Colon (tissue), 2 donors: ENCODE measurements at regions not wholly inside any gene's neighbourhood (a gene's known extent, or its start where the extent isn't known, plus 50 kb on each side); places are given as distances from the start of the nearest gene placed in this dataset.
"Not testable (repeated sequence)": the region's sequence is repeated elsewhere in the genome, so short reads cannot be mapped to it uniquely, and the experiment has no call there.

Source experiments
- FAIRE-seq: peaks from 2 replicates; lab custom pipeline; 2012; peaks lifted over from hg19 to GRCh38; lab: Jason Lieb, UNC
- donor health status: control.
- donor health status: control.

GRCh38 chr11:80773919-80774318, 1333.1 kb upstream of the TENM4 start:
- no peak for FAIRE-seq

GRCh38 chr11:80771017-80771416, 1330.2 kb upstream of the TENM4 start:
- FAIRE-seq = no peak

- no peak for FAIRE-seq
Observed at GRCh38 chr11:80758787-80759186, 1318.0 kb upstream of the TENM4 start.

DNA sequence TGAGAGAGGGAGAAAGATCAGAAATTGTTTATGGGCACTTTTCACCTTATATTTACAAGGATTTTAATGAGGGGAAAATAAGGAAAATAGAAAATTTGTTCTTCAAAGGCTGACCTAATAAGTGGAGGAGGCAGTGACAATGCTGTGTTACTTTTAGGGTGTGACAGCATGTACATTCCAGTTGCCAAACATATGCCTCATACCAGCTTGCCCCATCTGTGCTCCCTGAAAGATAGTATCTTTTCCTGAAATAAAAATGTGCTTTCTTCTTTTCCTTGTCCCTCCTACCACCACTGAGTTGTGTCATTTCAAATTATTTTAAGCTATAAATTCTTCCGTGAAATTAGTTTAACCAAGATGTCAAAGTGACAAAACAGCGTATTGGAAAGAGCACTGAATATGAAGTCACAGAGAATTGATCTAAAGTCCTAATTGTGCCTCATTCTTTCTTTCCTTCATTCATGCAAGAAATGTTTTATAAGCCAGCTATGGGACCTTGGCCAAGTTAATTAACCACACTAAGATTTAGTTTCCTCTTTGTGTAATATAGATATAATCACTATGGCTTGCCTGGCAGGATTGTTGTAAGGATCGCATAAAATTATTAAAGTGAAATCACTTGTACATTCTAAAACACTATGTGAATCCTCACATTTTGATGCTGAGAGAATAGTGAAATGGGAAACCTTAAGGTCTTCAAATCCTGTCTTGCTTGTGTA, 1307.5 kb upstream of the TENM4 start:
- no peak for FAIRE-seq

DNA sequence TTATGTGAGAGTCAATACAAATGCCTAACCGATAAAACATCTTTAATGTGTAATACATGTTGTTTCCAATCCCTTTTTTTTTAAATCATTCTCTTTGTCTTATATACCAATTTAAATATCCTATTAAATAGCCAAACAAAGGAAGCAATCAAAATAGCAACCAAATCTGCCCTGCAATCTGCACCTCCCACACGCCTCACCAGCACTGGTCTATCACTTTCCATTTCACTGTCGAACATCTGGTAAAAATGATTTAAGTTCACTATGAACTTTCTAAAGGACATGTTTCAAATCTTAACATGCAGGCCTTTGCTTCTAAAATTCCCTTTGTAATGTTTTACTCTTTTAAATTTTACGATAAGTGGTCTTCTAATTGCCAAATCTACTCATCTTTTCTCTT, 1305.5 kb upstream of the TENM4 start:
- no peak for FAIRE-seq

- FAIRE-seq = no peak
Observed at GRCh38 chr11:80745416-80745815, 1304.6 kb upstream of the TENM4 start.

GRCh38 chr11:80733790-80734189, 1293.0 kb upstream of the TENM4 start:
- no peak for FAIRE-seq

- no peak for FAIRE-seq
Observed at GRCh38 chr11:80733361-80733760, 1292.5 kb upstream of the TENM4 start.

DNA sequence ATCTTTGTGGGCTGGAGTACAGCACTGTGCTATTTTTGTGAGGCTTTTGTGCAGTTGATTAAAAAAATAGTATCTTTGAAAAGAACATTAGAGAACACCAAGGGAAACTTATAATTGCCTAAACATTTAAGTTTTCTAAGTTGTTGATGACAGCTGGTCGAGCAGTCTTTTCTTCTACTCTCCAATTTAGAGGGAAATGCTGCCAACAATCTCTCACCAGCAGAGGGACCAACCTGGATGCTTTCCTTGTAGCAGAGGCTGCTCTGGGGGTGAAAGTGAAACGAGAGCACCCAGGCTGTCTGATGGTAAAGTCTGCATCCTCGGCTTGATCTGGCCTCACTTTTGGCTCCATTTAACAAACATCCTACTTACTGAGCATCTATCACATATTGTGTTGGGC, 1286.5 kb upstream of the TENM4 start:
- FAIRE-seq = no peak

- FAIRE-seq = no peak
Observed at GRCh38 chr11:80726236-80726635, 1285.4 kb upstream of the TENM4 start.

GRCh38 chr11:80724366-80724765, 1283.5 kb upstream of the TENM4 start:
- FAIRE-seq = no peak

DNA sequence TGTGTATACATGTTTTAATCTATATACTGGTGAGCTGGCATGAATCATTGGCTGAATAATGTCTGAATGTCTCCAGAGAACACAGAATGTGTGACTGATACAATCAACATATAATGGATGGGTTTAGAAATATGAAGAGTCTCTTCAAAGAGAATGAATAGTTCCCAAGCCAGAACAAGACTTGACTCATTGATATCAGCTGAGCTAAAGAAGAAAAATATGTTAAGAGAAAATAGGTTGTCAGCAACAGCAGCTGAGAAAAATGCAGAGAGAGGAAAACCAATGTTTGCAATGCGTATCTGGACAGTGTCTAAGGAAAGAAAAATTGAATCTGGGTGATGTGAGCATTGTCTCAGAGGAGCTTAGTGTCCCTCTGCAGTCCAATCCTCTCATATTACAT, 1281.8 kb upstream of the TENM4 start:
- FAIRE-seq = no peak

DNA sequence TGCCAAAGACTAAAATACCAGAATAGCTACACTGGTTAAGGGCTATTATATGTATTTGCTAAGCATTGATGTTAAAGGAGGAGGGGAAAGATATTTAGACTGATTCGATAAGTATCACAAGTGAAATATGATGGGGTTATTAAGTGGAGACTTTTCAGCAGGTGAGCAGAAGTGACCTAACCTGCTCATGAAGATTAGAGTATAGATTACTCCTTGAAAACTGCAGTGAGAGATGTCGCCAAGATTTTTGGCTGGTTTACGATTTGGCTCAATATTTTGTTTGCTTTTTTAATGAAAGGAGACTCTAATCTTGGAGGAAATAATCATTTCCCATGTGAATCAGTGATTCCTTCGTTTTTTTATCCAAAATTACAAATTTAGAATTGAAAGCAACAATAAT, 1279.5 kb upstream of the TENM4 start:
- no peak for FAIRE-seq

DNA sequence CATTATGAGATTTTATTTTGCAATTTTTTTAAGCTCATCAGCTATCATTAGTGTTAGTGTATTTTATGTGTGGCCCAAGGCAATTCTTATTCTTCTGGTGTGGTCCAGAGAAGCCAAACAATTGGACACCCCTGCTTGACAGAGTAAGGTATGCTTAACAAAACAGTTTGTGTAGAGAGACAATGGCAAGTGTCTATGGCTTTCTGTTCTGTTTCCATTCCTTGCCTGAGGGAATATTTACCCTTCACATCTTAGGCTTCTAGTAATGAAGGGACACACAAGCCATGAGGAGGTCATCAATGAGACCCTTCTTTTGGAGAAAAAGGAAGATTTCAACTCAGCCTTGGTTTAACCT, 1278.4 kb upstream of the TENM4 start:
- FAIRE-seq = no peak

GRCh38 chr11:80718611-80719291, 1277.9 kb upstream of the TENM4 start:
- FAIRE-seq = no peak

- no peak for FAIRE-seq
Observed at GRCh38 chr11:80702264-80702663, 1261.4 kb upstream of the TENM4 start.

- FAIRE-seq = no peak
Observed at GRCh38 chr11:80700386-80700785, 1259.6 kb upstream of the TENM4 start.

GRCh38 chr11:80699406-80700177, 1258.8 kb upstream of the TENM4 start:
- FAIRE-seq = not testable (repeated sequence)

- no peak for FAIRE-seq
Observed at GRCh38 chr11:80698637-80699036, 1257.8 kb upstream of the TENM4 start.

- FAIRE-seq = no peak
Observed at GRCh38 chr11:80694385-80694784, 1253.6 kb upstream of the TENM4 start.

DNA sequence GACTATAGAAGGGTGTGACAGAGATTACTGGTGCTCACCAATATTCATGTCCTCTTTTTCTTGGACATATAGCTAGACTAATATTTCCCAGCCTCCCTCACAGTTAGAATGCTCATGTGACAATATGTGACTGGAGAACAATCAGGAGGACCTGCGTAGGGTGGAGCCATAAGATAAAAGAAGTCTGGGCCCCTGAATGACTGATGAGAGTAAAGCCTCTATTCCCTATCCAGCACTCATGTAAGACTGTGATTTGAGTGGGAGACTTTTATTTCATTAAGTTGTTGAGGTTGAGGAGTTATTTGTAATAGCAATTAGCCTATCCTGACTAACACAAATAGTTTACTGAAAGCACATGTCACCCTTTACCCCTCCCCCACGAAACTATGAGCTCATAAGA, 1247.1 kb upstream of the TENM4 start:
- no peak for FAIRE-seq

- FAIRE-seq = no peak
Observed at GRCh38 chr11:80686889-80687288, 1246.1 kb upstream of the TENM4 start.

GRCh38 chr11:80673566-80673965, 1232.7 kb upstream of the TENM4 start:
- FAIRE-seq = no peak
